ENCODE measurements at regions not wholly inside any gene's neighbourhood (a gene's known extent, or its start where the extent isn't known, plus 50 kb on each side); places are given as distances from the start of the nearest gene placed in this dataset.
A peak's percentile ranks its signal among the peaks of the same experiment; 100 is the strongest.

- H3K4me3 ChIP-seq (ENCODE audit: low read depth, low read length) = no peak overlapping the region
- H3K27ac ChIP-seq (ENCODE audit: low read depth, low read length) = peak overlapping the region; percentile 32
- ChIA-PET POLR2A (interaction anchor here (0.6 to 2.2 kb wide), 10 partner anchors 13 to 437 kb away, joined by 3 to 21 read pairs (median 4); partner anchors contain the start of gene PCDH18), CTCF (interaction anchor here (0.7 to 1.2 kb wide), 2 partner anchors 132 to 540 kb away, joined by 3 to 4 read pairs; no protein-coding TSS in a partner anchor)
- TF ChIP-seq, protein P1, sequence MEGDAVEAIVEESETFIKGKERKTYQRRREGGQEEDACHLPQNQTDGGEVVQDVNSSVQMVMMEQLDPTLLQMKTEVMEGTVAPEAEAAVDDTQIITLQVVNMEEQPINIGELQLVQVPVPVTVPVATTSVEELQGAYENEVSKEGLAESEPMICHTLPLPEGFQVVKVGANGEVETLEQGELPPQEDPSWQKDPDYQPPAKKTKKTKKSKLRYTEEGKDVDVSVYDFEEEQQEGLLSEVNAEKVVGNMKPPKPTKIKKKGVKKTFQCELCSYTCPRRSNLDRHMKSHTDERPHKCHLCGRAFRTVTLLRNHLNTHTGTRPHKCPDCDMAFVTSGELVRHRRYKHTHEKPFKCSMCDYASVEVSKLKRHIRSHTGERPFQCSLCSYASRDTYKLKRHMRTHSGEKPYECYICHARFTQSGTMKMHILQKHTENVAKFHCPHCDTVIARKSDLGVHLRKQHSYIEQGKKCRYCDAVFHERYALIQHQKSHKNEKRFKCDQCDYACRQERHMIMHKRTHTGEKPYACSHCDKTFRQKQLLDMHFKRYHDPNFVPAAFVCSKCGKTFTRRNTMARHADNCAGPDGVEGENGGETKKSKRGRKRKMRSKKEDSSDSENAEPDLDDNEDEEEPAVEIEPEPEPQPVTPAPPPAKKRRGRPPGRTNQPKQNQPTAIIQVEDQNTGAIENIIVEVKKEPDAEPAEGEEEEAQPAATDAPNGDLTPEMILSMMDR (IDR thresholded peaks at IDR 0.05; ENCODE audit: low read depth, low read length) = no peak
- H3K27me3 ChIP-seq (ENCODE audit: control insufficient read depth, insufficient read depth, low read length) = no peaks in the 10 kb centered on the region
- DNase-seq (ENCODE audit: low read depth, low spot score) = peak; percentile 78
- no peaks in the 10 kb centered on the region; the same call in 1 of the 2 replicates for H3K9me3 ChIP-seq (ENCODE audit: control insufficient read depth, insufficient read depth, low read length)
These were observed 131.7 kb upstream of the PCDH18 start for GRCh38 chr4:137664046-137664387.

GRCh38 chr4:137663251-137664045 is 131.2 kb upstream of the PCDH18 start:
- H3K27me3 ChIP-seq (ENCODE audit: control insufficient read depth, insufficient read depth, low read length) = no peaks in the 10 kb centered on the region
- no peak overlapping the region for H3K4me3 ChIP-seq (ENCODE audit: low read depth, low read length)
- peak overlapping the region; percentile 82 for H3K27ac ChIP-seq (ENCODE audit: low read depth, low read length)
- H3K9me3 ChIP-seq (ENCODE audit: control insufficient read depth, insufficient read depth, low read length) = no peaks in the 10 kb centered on the region; the same call in 1 of the 2 replicates
- DNase-seq (ENCODE audit: low read depth, low spot score) = no peak
- TF ChIP-seq, protein P1 (IDR thresholded peaks at IDR 0.05; ENCODE audit: low read depth, low read length) = no peak
- CTCF ChIA-PET = interaction anchor here (0.7 to 1.4 kb wide), 3 partner anchors 132 to 540 kb away, joined by 3 to 5 read pairs (median 4); no protein-coding TSS in a partner anchor
- POLR2A ChIA-PET = interaction anchor here (0.6 to 2.2 kb wide), 10 partner anchors 12 to 436 kb away, joined by 3 to 21 read pairs (median 4); partner anchors contain the start of gene PCDH18

DNA sequence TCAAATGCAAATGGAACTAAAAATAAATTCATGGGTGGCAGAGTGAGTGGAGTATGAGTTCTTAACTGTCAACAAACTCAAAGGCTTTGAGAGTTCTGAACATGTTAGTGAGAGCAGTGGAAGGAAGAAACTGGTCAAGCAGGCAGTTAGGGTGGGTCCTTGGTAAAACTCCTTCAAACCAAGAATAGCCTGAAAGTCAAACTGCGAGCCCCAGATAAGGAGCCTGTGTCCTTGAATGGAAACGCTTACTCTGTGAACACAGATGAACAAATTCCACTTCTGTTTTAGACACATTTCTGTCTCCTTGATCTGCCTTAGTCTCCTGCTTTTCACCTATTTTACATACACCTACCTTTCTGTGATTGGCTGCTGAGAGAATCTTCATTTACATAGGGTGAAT is 129.4 kb upstream of the PCDH18 start:
- CTCF ChIA-PET = interaction anchor here (1.0 to 1.2 kb wide), 2 partner anchors 41 to 145 kb away, joined by 3 read pairs; no protein-coding TSS in a partner anchor
- no peaks in the 10 kb centered on the region; the same call in 1 of the 2 replicates for H3K9me3 ChIP-seq (ENCODE audit: control insufficient read depth, insufficient read depth, low read length)
- DNase-seq (ENCODE audit: low read depth, low spot score) = no peak
- TF ChIP-seq, protein P1 (IDR thresholded peaks at IDR 0.05; ENCODE audit: low read depth, low read length) = no peak
- POLR2A ChIA-PET = no interaction called here
- H3K4me3 ChIP-seq (ENCODE audit: low read depth, low read length) = no peak overlapping the region
- no peaks in the 10 kb centered on the region for H3K27me3 ChIP-seq (ENCODE audit: control insufficient read depth, insufficient read depth, low read length)
- H3K27ac ChIP-seq (ENCODE audit: low read depth, low read length) = no peak overlapping the region

DNA sequence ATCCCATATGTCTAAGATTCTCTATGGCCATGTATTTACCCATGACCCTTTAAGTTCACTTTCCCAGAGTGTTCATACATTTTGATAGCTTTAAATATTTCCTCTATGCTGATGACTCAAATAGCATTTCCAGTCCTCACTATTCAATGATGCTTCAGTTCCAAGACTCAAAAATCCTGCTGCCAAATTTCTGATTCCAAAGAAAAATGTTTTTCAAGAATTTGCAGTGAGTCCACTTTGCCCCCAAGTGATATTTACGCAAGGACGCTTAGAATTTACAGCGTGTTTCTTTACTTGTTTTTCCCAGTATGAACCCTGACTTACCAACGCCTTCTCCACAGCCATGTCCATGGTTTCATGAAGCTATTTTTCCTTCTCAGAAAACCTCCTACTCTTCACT is 127.9 kb upstream of the PCDH18 start:
- H3K4me3 ChIP-seq (ENCODE audit: low read depth, low read length) = no peak overlapping the region
- POLR2A ChIA-PET = no interaction called here
- TF ChIP-seq, protein P1 (IDR thresholded peaks at IDR 0.05; ENCODE audit: low read depth, low read length) = no peak
- no peaks in the 10 kb centered on the region; the same call in 1 of the 2 replicates for H3K9me3 ChIP-seq (ENCODE audit: control insufficient read depth, insufficient read depth, low read length)
- no peak overlapping the region for H3K27ac ChIP-seq (ENCODE audit: low read depth, low read length)
- no peak for DNase-seq (ENCODE audit: low read depth, low spot score)
- no peaks in the 10 kb centered on the region for H3K27me3 ChIP-seq (ENCODE audit: control insufficient read depth, insufficient read depth, low read length)
- CTCF ChIA-PET = no interaction called here

DNA sequence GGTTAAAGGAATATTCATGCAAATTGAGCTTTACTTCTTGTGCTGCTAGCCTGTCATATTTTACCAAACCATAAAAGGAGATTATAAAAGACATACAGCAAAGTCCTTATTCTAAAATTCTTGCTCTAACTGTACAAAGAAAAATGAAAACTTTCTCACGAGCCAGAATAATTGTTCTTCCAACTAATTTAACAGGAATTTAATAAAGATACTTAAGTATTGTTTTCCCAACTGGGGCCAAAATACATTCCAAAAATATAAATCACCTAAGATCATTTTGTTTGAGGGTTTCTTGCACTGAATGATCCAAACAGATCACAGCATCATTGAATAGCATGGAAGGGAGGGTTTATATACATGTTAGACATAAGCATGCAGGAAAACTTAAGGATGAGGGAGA is 127.1 kb upstream of the PCDH18 start:
- Histone ChIP-seq H3K27ac (ENCODE audit: low read depth, low read length) (no peak overlapping the region), H3K9me3 (ENCODE audit: control insufficient read depth, insufficient read depth, low read length) (no peaks in the 10 kb centered on the region; the same call in 1 of the 2 replicates), H3K27me3 (ENCODE audit: control insufficient read depth, insufficient read depth, low read length) (no peaks in the 10 kb centered on the region), H3K4me3 (ENCODE audit: low read depth, low read length) (no peak overlapping the region)
- TF ChIP-seq, protein P1 (IDR thresholded peaks at IDR 0.05; ENCODE audit: low read depth, low read length) = no peak
- DNase-seq (ENCODE audit: low read depth, low spot score) = no peak
- CTCF ChIA-PET = interaction anchor here (0.6 to 0.7 kb wide), 2 partner anchors 119 to 376 kb away, joined by 3 to 8 read pairs; no protein-coding TSS in a partner anchor
- POLR2A ChIA-PET = interaction anchor here (0.7 to 0.8 kb wide), 2 partner anchors 22 to 127 kb away, joined by 3 to 8 read pairs; partner anchors contain the start of gene PCDH18
